Gastrocnemius medialis (tissue), 4 donors: ENCODE measurements at regions not wholly inside any gene's neighbourhood (a gene's known extent, or its start where the extent isn't known, plus 50 kb on each side); places are given as distances from the start of the nearest gene placed in this dataset.

Source experiments
- CTCF ChIP-seq, 5 experiments: fragments of 450-650 bp in 3 of 5; fragments of 200-600 bp in 2 of 5; sonication (generic) in 2 of 5; IDR thresholded peaks in 4 of 5; conservative IDR thresholded peaks in 1 of 5; 1 replicate in 4 of 5; 2 replicates in 1 of 5; pipeline ENCODE4 v1.5.1; 2016 to 2019; ENCODE audit warnings: antibody characterized with exemption in 5 of 5, mild to moderate bottlenecking in 3 of 5, moderate library complexity in 3 of 5
- POLR2A ChIP-seq, 2 donors: fragments of 450-650 bp; IDR thresholded peaks; one replicate each; pipeline ENCODE4 v1.6.1; 2017; ENCODE audit warnings: antibody characterized with exemption in 2 of 2, mild to moderate bottlenecking in 2 of 2, moderate library complexity in 2 of 2

GRCh38 chrX:13254076-13254785 is 65.6 kb downstream of the ATXN3L start:
- no peak for TF ChIP-seq CTCF (IDR thresholded peaks at IDR 0.05 in 4 of 5, conservative IDR thresholded peaks at IDR 0.05 in 1 of 5)
- TF ChIP-seq POLR2A (IDR thresholded peaks at IDR 0.05), result no peak
